ENCODE measurements at regions not wholly inside any gene's neighbourhood (a gene's known extent, or its start where the extent isn't known, plus 50 kb on each side); places are given as distances from the start of the nearest gene placed in this dataset.

- intact Hi-C loops (cut with DNase I), result no loop called here
- Histone ChIP-seq H3K36me3 (ENCODE audit: control insufficient read depth in 1 of 2, insufficient read depth in 2 of 2, low read length in 1 of 2) (peaks cover 0 to under 1% of the 10 kb centered on the region in 2 donors), H3K4me3 (ENCODE audit: low read length in 2 of 2) (no peak overlapping the region), H3K9me3 (ENCODE audit: control insufficient read depth, low read length) (no peaks in the 10 kb centered on the region), H3K27ac (ENCODE audit: low read depth in 1 of 2, low read length in 2 of 2) (no peak overlapping the region), H3K4me1 (ENCODE audit: control insufficient read depth in 1 of 2, insufficient read depth in 2 of 2, low read length in 2 of 2) (peaks cover 0 to 2% of the 10 kb centered on the region in 2 donors), H3K27me3 (ENCODE audit: control insufficient read depth in 1 of 2, insufficient read depth in 2 of 2, low read length in 1 of 2) (no peaks in the 10 kb centered on the region)
- WGBS, 2 donors, result 98 to 100% methylated on average over 3 of the region's 3 CpGs
- DNase-seq (no peak), ATAC-seq (ENCODE audit: low FRiP score) (no peak)
Measured at GRCh38 chr13:50115695-50116094, 100.5 kb downstream of the KCNRG start.

DNA sequence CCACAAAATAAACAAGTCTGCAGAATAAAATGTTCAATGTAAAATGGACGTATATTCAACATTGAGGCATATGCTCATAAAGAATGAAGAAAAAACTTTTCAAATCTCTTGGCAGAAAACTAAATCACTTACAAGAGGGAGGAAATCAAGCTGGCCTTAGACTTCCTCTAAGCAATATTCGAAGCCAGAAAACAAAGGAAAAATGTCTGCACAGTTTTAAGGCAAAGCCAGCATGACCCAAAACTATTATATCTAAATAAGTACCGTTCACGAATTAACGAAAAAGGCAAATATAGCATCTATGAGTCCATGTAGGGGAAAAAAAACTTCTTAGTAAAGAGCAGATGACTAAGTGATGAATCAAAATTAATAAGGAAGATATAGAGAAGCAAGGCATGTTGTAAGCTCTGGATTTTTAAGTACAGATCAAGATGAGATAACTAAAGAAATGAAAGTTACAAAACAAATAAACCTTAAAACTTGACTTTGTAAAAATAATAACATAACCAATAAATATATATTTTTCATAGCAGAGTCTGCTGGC is 101.3 kb downstream of the KCNRG start:
- no peak overlapping the region for H3K27ac ChIP-seq (ENCODE audit: low read depth in 1 of 2, low read length in 2 of 2)
- intact Hi-C loops (cut with DNase I), result no loop called here
- DNase-seq (no peak), ATAC-seq (ENCODE audit: low FRiP score) (no peak)
- H3K9me3 ChIP-seq (ENCODE audit: control insufficient read depth, low read length), result no peaks in the 10 kb centered on the region
- H3K4me1 ChIP-seq (ENCODE audit: control insufficient read depth in 1 of 2, insufficient read depth in 2 of 2, low read length in 2 of 2), result peaks cover 0 to 2% of the 10 kb centered on the region in 2 donors
- no peaks in the 10 kb centered on the region for H3K36me3 ChIP-seq (ENCODE audit: control insufficient read depth in 1 of 2, insufficient read depth in 2 of 2, low read length in 1 of 2)
- H3K4me3 ChIP-seq (ENCODE audit: low read length in 2 of 2), result no peak overlapping the region
- WGBS, 2 donors, result 58 to 62% methylated on average over 5 of the region's 5 CpGs
- H3K27me3 ChIP-seq (ENCODE audit: control insufficient read depth in 1 of 2, insufficient read depth in 2 of 2, low read length in 1 of 2), result no peaks in the 10 kb centered on the region

GRCh38 chr13:50119591-50119990 is 104.3 kb downstream of the KCNRG start:
- H3K4me1 ChIP-seq (ENCODE audit: control insufficient read depth in 1 of 2, insufficient read depth in 2 of 2, low read length in 2 of 2), result peaks cover 0 to 2% of the 10 kb centered on the region in 2 donors
- 23 to 26% methylated on average over 3 of the region's 3 CpGs for WGBS, 2 donors

DNA sequence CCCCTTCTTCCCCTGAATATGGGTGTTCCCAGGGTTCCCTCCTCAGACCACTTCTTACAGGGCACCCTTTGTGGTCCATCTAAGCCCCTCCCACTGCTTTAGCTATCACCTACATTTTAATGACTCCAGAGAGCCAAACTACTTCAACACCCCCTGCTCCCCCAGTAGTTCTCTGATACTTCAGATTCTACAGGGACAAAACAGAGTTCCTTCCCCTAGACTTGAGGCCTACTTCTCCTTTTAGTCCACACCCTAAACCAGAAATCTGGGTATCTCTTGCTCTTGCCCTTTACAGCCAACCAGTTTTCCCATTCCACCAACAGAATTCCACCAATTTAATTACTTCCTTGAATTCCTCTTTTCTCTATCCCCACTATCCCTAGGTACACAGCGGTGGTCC is 107.2 kb downstream of the KCNRG start:
- 96 to 100% methylated on average over 1 of the region's 1 CpG for WGBS, 2 donors
- ATAC-seq (ENCODE audit: low FRiP score), result no peak
- H3K27ac ChIP-seq (ENCODE audit: low read depth in 1 of 2, low read length in 2 of 2), result no peak overlapping the region
- no peaks in the 10 kb centered on the region for H3K9me3 ChIP-seq (ENCODE audit: control insufficient read depth, low read length)
- DNase-seq, result no peak
- H3K27me3 ChIP-seq (ENCODE audit: control insufficient read depth in 1 of 2, insufficient read depth in 2 of 2, low read length in 1 of 2), result no peaks in the 10 kb centered on the region
- no peak overlapping the region for H3K4me3 ChIP-seq (ENCODE audit: low read length in 2 of 2)
- no peaks in the 10 kb centered on the region for H3K36me3 ChIP-seq (ENCODE audit: control insufficient read depth in 1 of 2, insufficient read depth in 2 of 2, low read length in 1 of 2)
- H3K4me1 ChIP-seq (ENCODE audit: control insufficient read depth in 1 of 2, insufficient read depth in 2 of 2, low read length in 2 of 2), result no peaks in the 10 kb centered on the region
- intact Hi-C loops (cut with DNase I), result loop anchor here in 1 of 2 donors (2.0 kb wide), 1 partner anchor 38 kb away; no protein-coding TSS in a partner anchor

More at GRCh38 chr13:50119591-50119990, 104.3 kb downstream of the KCNRG start:
- H3K36me3 ChIP-seq (ENCODE audit: control insufficient read depth in 1 of 2, insufficient read depth in 2 of 2, low read length in 1 of 2), result no peaks in the 10 kb centered on the region
- H3K27ac ChIP-seq (ENCODE audit: low read depth in 1 of 2, low read length in 2 of 2), result no peak overlapping the region
- intact Hi-C loops (cut with DNase I), result no loop called here
- no peak overlapping the region for H3K4me3 ChIP-seq (ENCODE audit: low read length in 2 of 2)
- no peaks in the 10 kb centered on the region for H3K27me3 ChIP-seq (ENCODE audit: control insufficient read depth in 1 of 2, insufficient read depth in 2 of 2, low read length in 1 of 2)
- no peaks in the 10 kb centered on the region for H3K9me3 ChIP-seq (ENCODE audit: control insufficient read depth, low read length)
- DNase-seq (no peak), ATAC-seq (ENCODE audit: low FRiP score) (no peak)

DNA sequence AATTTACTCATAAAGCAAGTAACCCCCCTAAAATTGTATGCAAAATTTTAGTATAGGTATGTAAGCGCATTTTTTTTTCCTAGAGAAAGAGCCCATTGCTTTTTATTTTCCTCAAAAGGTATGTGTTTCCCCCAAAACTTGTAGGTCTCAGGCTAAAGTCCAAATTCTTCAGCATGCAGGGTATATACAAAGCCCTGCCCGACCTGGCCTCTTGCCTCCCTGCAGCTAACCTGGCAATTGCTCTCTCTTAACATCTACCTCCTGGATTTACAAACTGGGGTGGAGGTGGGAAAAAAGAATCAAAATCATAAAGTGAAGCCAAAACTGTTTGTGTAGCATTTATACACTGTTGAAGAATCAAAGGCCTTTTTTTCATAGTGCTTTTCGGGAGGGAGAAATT is 107.8 kb downstream of the KCNRG start:
- Histone ChIP-seq H3K36me3 (ENCODE audit: control insufficient read depth in 1 of 2, insufficient read depth in 2 of 2, low read length in 1 of 2) (no peaks in the 10 kb centered on the region), H3K27ac (ENCODE audit: low read depth in 1 of 2, low read length in 2 of 2) (peak overlapping the region; percentile 61 to 99), H3K27me3 (ENCODE audit: control insufficient read depth in 1 of 2, insufficient read depth in 2 of 2, low read length in 1 of 2) (no peaks in the 10 kb centered on the region), H3K4me1 (ENCODE audit: control insufficient read depth in 1 of 2, insufficient read depth in 2 of 2, low read length in 2 of 2) (no peaks in the 10 kb centered on the region), H3K4me3 (ENCODE audit: low read length in 2 of 2) (no peak overlapping the region), H3K9me3 (ENCODE audit: control insufficient read depth, low read length) (no peaks in the 10 kb centered on the region)
- DNase-seq (no peak), ATAC-seq (ENCODE audit: low FRiP score) (no peak)
- intact Hi-C loops (cut with DNase I), result loop anchor here in 1 of 2 donors (2.0 kb wide), 1 partner anchor 38 kb away; no protein-coding TSS in a partner anchor
- WGBS, 2 donors, result 56 to 61% methylated on average over 3 of the region's 3 CpGs

DNA sequence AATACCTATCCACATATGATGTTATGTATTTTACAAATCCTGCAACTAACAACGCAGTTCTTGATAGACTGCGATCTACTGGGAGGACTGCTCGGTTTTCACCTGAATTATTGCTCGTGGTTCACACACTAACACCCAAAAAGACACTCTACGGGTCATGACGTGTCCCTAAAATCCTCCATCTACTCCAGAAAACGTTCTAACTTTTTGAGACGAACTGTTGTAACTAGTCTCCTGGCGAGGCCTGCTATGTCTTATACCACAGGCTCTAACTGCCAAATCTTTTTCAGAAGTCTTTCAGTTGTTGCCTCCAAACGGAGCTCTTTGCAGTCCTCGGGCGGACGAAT is 108.2 kb downstream of the KCNRG start:
- peak overlapping the region; percentile 48 to 65 for H3K4me3 ChIP-seq (ENCODE audit: low read length in 2 of 2)
- 3% methylated on average over 13 of the region's 13 CpGs for WGBS, 2 donors
- peak overlapping the region; percentile 94 to 99 for H3K27ac ChIP-seq (ENCODE audit: low read depth in 1 of 2, low read length in 2 of 2)
- no peaks in the 10 kb centered on the region for H3K4me1 ChIP-seq (ENCODE audit: control insufficient read depth in 1 of 2, insufficient read depth in 2 of 2, low read length in 2 of 2)
- ATAC-seq (ENCODE audit: low FRiP score), result no peak
- H3K27me3 ChIP-seq (ENCODE audit: control insufficient read depth in 1 of 2, insufficient read depth in 2 of 2, low read length in 1 of 2), result no peaks in the 10 kb centered on the region
- DNase-seq, result no peak
- H3K36me3 ChIP-seq (ENCODE audit: control insufficient read depth in 1 of 2, insufficient read depth in 2 of 2, low read length in 1 of 2), result no peaks in the 10 kb centered on the region
- no peaks in the 10 kb centered on the region for H3K9me3 ChIP-seq (ENCODE audit: control insufficient read depth, low read length)
- intact Hi-C loops (cut with DNase I), result loop anchor here in 1 of 2 donors (2.0 kb wide), 1 partner anchor 39 kb away; no protein-coding TSS in a partner anchor

- ATAC-seq (ENCODE audit: low FRiP score), result peak; percentile 92
Measured at GRCh38 chr13:50123862-50124535, 108.8 kb downstream of the KCNRG start.

DNA sequence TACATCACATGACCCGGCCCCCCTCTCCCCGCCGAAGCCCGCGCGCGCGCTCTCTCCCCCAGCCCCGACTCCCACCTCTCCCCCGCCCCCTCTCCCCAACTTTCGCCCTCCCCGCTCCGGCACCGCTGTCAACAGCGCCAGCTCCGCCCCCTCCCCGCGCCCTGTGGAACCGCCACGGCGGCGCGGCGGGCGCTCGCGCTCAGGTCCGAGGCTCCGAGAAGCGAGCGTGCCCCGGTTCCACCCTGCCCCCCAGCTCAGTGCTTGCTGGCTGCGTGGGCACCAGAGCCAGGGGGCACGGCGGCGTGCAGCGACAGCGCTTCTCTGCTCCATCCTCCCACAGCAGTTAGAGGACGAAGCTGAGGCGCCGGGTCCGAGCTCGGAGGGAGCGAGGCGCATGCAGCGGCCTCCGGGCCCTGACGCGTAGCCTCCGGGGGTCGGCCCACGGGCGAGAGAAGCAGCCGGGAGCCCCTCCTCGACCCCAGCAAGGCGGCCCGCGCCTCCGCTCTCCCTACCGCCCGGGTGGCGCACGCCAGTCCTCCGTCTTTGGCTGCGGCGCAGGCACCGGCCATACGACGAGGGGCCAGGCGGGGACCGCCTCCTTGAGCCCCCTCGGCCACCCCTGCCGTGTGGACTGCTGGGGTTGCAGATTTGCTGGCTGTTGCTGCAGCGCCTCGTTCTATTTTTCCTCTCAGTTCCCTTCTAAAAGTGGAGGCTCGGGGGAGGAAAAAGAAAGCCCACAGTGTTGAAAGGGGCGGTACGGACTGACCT is 109.5 kb downstream of the KCNRG start:
- intact Hi-C loops (cut with DNase I), result loop anchor here in 1 of 2 donors (1.0 to 2.0 kb wide), 2 partner anchors 42 to 127 kb away; partner anchors contain the start of gene TRIM13
- peak; percentile 33 for ATAC-seq (ENCODE audit: low FRiP score)
- H3K4me1 ChIP-seq (ENCODE audit: control insufficient read depth in 1 of 2, insufficient read depth in 2 of 2, low read length in 2 of 2), result no peaks in the 10 kb centered on the region

More at GRCh38 chr13:50123862-50124535, 108.8 kb downstream of the KCNRG start:
- Histone ChIP-seq H3K27ac (ENCODE audit: low read depth in 1 of 2, low read length in 2 of 2) (peak overlapping the region; percentile 94 to 99), H3K4me1 (ENCODE audit: control insufficient read depth in 1 of 2, insufficient read depth in 2 of 2, low read length in 2 of 2) (no peaks in the 10 kb centered on the region), H3K4me3 (ENCODE audit: low read length in 2 of 2) (peak overlapping the region; percentile 48 to 65), H3K9me3 (ENCODE audit: control insufficient read depth, low read length) (no peaks in the 10 kb centered on the region), H3K27me3 (ENCODE audit: control insufficient read depth in 1 of 2, insufficient read depth in 2 of 2, low read length in 1 of 2) (no peaks in the 10 kb centered on the region), H3K36me3 (ENCODE audit: control insufficient read depth in 1 of 2, insufficient read depth in 2 of 2, low read length in 1 of 2) (no peaks in the 10 kb centered on the region)
- intact Hi-C loops (cut with DNase I), result loop anchor here (1.0 to 2.0 kb wide), 3 partner anchors 39 to 127 kb away; partner anchors contain the start of gene TRIM13 (in 1 of the 2)
- peak; percentile 93 to 99 for DNase-seq
- 0% methylated on average over 53 to 69 of the region's 69 CpGs for WGBS, 2 donors

More for the DNA sequence above, 109.5 kb downstream of the KCNRG start:
- H3K4me3 ChIP-seq (ENCODE audit: low read length in 2 of 2), result peak overlapping the region; percentile 65 to 68
- no peaks in the 10 kb centered on the region for H3K36me3 ChIP-seq (ENCODE audit: control insufficient read depth in 1 of 2, insufficient read depth in 2 of 2, low read length in 1 of 2)
- peak overlapping the region; percentile 64 to 92 for H3K27ac ChIP-seq (ENCODE audit: low read depth in 1 of 2, low read length in 2 of 2)
- H3K27me3 ChIP-seq (ENCODE audit: control insufficient read depth in 1 of 2, insufficient read depth in 2 of 2, low read length in 1 of 2), result no peaks in the 10 kb centered on the region
- H3K9me3 ChIP-seq (ENCODE audit: control insufficient read depth, low read length), result no peaks in the 10 kb centered on the region
- 0% methylated on average over 60 to 78 of the region's 78 CpGs for WGBS, 2 donors
- DNase-seq, result peak in 1 of 2 donors; percentile 99
